Gastroesophageal sphincter (tissue), 3 donors: ENCODE measurements at regions not wholly inside any gene's neighbourhood (a gene's known extent, or its start where the extent isn't known, plus 50 kb on each side); places are given as distances from the start of the nearest gene placed in this dataset.

Experiments used
- POLR2A ChIP-seq, 2 donors: fragments of 450-650 bp; IDR thresholded peaks; one replicate each; pipeline ENCODE4 v1.6.1; 2017; ENCODE audit warnings: antibody characterized with exemption in 2 of 2, mild to moderate bottlenecking in 2 of 2, moderate library complexity in 1 of 2
- TF ChIP-seq, protein P1 (sequence below), 4 experiments: fragments of 200-600 bp in 2 of 4; fragments of 450-650 bp in 2 of 4; sonication (generic) in 1 of 4; IDR thresholded peaks; one replicate each; pipeline ENCODE4 v1.5.1; 2017 to 2019; ENCODE audit warnings: antibody characterized with exemption in 4 of 4, mild to moderate bottlenecking in 2 of 4, moderate library complexity in 2 of 4

- no peak for TF ChIP-seq POLR2A (IDR thresholded peaks at IDR 0.05)
- TF ChIP-seq, protein P1, sequence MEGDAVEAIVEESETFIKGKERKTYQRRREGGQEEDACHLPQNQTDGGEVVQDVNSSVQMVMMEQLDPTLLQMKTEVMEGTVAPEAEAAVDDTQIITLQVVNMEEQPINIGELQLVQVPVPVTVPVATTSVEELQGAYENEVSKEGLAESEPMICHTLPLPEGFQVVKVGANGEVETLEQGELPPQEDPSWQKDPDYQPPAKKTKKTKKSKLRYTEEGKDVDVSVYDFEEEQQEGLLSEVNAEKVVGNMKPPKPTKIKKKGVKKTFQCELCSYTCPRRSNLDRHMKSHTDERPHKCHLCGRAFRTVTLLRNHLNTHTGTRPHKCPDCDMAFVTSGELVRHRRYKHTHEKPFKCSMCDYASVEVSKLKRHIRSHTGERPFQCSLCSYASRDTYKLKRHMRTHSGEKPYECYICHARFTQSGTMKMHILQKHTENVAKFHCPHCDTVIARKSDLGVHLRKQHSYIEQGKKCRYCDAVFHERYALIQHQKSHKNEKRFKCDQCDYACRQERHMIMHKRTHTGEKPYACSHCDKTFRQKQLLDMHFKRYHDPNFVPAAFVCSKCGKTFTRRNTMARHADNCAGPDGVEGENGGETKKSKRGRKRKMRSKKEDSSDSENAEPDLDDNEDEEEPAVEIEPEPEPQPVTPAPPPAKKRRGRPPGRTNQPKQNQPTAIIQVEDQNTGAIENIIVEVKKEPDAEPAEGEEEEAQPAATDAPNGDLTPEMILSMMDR (IDR thresholded peaks at IDR 0.05): no peak
Measured at GRCh38 chr20:53792946-53793536, 199.4 kb upstream of the ZNF217 start.
